GM12891 (cell line): ENCODE measurements at regions not wholly inside any gene's neighbourhood (a gene's known extent, or its start where the extent isn't known, plus 50 kb on each side); places are given as distances from the start of the nearest gene placed in this dataset.

Source experiments
- DNase-seq: peaks from one replicate; pipeline ENCODE4 v3.0.0; 2011; ENCODE audit warnings: low spot score; ENCODE audit not compliant: insufficient read length
- FAIRE-seq: peaks from 2 replicates; lab custom pipeline; 2011; peaks lifted over from hg19 to GRCh38; lab: Jason Lieb, UNC
- PAX5 ChIP-seq: IDR thresholded peaks from 2 replicates; pipeline ENCODE4 v1.6.1; 2011; ENCODE audit warnings: low read length, moderate library complexity, mild to moderate bottlenecking; ENCODE audit not compliant: insufficient read depth, severe bottlenecking
- POLR2A ChIP-seq: IDR thresholded peaks from 2 replicates; pipeline ENCODE4 v1.6.1; 2011; ENCODE audit warnings: low read depth, low read length, control low read depth
- POLR2AphosphoS5 ChIP-seq: IDR thresholded peaks from 2 replicates; pipeline ENCODE4 v1.6.1; 2011; ENCODE audit warnings: low read depth, low read length, control low read depth
- POU2F2 ChIP-seq: IDR thresholded peaks from 2 replicates; pipeline ENCODE4 v1.6.1; 2011; ENCODE audit warnings: low read depth, mild to moderate bottlenecking, control low read depth, low read length, moderate library complexity
- SPI1 ChIP-seq: IDR thresholded peaks from 2 replicates; pipeline ENCODE4 v1.6.1; 2011; ENCODE audit warnings: low read depth, low read length, control low read depth
- TAF1 ChIP-seq: IDR thresholded peaks from 2 replicates; pipeline ENCODE4 v1.6.1; 2011; ENCODE audit warnings: low read depth, low read length, control low read depth

- no peak for FAIRE-seq
- no peak for DNase-seq
- TF ChIP-seq PAX5 (no peak), TAF1 (no peak)
Observed at GRCh38 chr10:10849306-10849705, 168.4 kb upstream of the CELF2 start.

- no peak for DNase-seq
- TF ChIP-seq SPI1 (no peak), POU2F2 (no peak), POLR2AphosphoS5 (no peak), POLR2A (no peak), PAX5 (no peak), TAF1 (no peak)
- no peak for FAIRE-seq
Observed at GRCh38 chr10:10850214-10850613, 167.5 kb upstream of the CELF2 start.

- FAIRE-seq (no peak), DNase-seq (no peak)
- TF ChIP-seq POLR2A (no peak), SPI1 (no peak), TAF1 (no peak)
Observed at GRCh38 chr10:10852464-10852863, 165.2 kb upstream of the CELF2 start.

GRCh38 chr10:10853954-10854353, 163.7 kb upstream of the CELF2 start:
- FAIRE-seq (no peak), DNase-seq (no peak)
- TF ChIP-seq SPI1 (no peak), TAF1 (no peak), PAX5 (no peak), POU2F2 (no peak), POLR2A (no peak), POLR2AphosphoS5 (no peak)

- DNase-seq: no peak
- FAIRE-seq: no peak
- TF ChIP-seq POU2F2: no peak
- TF ChIP-seq SPI1: no peak
- TF ChIP-seq TAF1: no peak
- TF ChIP-seq PAX5: no peak
- no peak for TF ChIP-seq POLR2A
- no peak for TF ChIP-seq POLR2AphosphoS5
Observed at GRCh38 chr10:10854725-10855124, 162.9 kb upstream of the CELF2 start.

GRCh38 chr10:10855151-10855581, 162.5 kb upstream of the CELF2 start:
- FAIRE-seq: peak; percentile 41
- DNase-seq: no peak
- TF ChIP-seq PAX5 (no peak), POLR2AphosphoS5 (no peak), SPI1 (peak; percentile 86), POLR2A (no peak), TAF1 (no peak), POU2F2 (no peak)

GRCh38 chr10:10860455-10860976, 157.2 kb upstream of the CELF2 start:
- no peak for FAIRE-seq
- no peak for TF ChIP-seq PAX5
- no peak for TF ChIP-seq POU2F2
- TF ChIP-seq POLR2AphosphoS5: no peak
- no peak for TF ChIP-seq TAF1
- no peak for TF ChIP-seq SPI1
- no peak for TF ChIP-seq POLR2A
- no peak for DNase-seq

- FAIRE-seq: no peak
- TF ChIP-seq POU2F2 (no peak), POLR2AphosphoS5 (no peak), POLR2A (no peak), PAX5 (no peak), TAF1 (no peak), SPI1 (no peak)
- DNase-seq: no peak
Observed at GRCh38 chr10:10865303-10865702, 152.4 kb upstream of the CELF2 start.

GRCh38 chr10:10865913-10866312, 151.8 kb upstream of the CELF2 start:
- DNase-seq: no peak
- no peak for FAIRE-seq
- no peak for TF ChIP-seq POLR2AphosphoS5
- no peak for TF ChIP-seq PAX5
- TF ChIP-seq TAF1: no peak
- no peak for TF ChIP-seq POLR2A
- no peak for TF ChIP-seq SPI1
- no peak for TF ChIP-seq POU2F2

- DNase-seq (no peak), FAIRE-seq (no peak)
- TF ChIP-seq SPI1 (peak; percentile 33; the same call in 1 of the 2 replicates), TAF1 (no peak), POLR2AphosphoS5 (no peak), POLR2A (no peak), PAX5 (no peak)
Observed at GRCh38 chr10:10869592-10869991, 148.1 kb upstream of the CELF2 start.
